HG03439 (cell line): ENCODE measurements at regions not wholly inside any gene's neighbourhood (a gene's known extent, or its start where the extent isn't known, plus 50 kb on each side); places are given as distances from the start of the nearest gene placed in this dataset.
"Not testable (repeated sequence)": the region's sequence is repeated elsewhere in the genome, so short reads cannot be mapped to it uniquely, and the experiment has no call there.

ENCODE experiments used
- ATAC-seq: cut with Tn5 transposase; IDR thresholded peaks from one replicate; pipeline ENCODE4 v1.9.1; 2021; ENCODE audit warnings: mild to moderate bottlenecking, moderate library complexity; ENCODE audit not compliant: unreplicated experiment

DNA sequence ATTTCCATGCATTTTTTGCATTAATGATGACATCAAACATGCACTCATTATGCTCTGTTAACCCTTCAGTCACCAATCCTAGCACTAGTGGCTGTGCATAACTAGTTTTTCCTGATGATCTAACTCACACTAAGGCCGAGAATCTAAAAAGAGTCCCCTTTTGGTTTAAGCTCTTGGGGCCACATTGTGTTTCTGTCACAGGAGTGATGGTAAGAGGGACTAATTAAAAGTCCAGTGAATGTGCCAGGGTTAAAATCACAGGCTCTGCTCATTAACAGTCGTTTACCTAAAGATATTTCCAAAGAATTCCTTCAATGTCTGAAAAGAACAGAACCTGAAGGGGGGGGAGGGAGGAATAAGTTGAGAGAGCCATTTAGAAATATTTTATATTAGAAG is 359.0 kb upstream of the ANKRD30A start:
- ATAC-seq = no peak

DNA sequence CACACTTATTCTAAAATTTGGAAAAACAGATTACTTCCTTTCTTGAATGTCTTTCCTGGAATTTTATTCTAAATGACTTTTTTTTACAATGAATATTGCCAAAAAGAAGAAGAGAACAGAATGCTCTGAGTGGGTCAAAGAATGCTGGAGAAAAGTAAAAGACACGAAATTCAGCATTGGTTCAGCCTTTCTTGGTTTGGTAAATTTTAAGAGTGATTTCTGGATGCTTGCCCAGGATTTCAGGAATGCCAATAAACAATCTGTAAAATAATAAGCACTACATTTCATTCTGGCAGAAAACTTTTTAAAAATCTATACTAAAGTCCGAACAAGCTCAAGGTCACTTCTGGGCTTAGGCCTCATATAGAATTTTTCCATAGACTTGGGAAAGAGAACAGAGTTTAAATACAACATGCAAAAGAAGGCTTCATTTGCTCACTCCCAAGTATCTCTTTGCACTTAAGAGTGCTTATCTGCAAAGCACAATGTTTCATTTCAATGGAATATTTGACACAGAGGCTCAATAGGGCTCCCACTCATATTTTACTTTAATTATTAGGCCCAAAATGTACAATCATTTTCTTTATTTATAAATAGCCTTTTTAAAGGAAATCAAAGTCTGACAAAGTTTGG is 359.5 kb upstream of the ANKRD30A start:
- no peak for ATAC-seq

DNA sequence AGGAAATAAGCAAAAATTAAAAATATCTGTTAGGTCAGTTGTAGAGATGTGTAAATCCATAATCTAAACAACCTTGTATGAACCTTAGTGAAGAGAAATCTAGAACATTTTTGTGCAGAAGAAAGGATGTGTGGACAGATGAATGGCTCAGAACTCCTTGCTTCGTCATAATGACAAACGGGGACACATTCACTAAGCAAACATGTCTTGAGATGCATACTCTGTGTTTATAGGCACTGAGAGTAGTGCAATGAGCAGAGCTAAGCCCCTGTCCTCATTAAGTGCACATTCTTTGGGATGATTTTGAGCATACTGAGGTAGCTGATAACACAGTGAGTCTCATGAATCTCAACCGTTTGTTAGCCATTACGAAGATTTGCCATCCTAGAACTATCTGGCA is 360.6 kb upstream of the ANKRD30A start:
- ATAC-seq = no peak

DNA sequence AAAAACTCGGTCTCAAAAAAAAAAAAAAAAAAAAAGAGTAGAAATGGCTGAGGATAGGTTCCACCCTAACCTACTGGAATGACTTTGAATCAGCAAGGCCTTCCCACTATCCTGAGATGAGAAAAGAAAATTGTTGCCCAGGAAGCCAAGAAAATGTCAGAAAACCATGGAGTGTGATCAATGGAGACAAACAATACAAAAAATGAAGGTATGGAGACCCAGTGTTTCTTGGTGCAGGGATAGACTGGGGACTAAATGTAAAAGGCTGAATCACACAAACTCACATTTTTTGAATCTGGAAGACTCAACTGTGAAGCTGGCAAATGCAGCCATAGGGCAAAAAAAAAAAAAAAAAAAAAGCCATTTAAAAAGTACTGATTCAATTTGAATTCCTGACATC is 364.3 kb upstream of the ANKRD30A start:
- ATAC-seq = no peak

DNA sequence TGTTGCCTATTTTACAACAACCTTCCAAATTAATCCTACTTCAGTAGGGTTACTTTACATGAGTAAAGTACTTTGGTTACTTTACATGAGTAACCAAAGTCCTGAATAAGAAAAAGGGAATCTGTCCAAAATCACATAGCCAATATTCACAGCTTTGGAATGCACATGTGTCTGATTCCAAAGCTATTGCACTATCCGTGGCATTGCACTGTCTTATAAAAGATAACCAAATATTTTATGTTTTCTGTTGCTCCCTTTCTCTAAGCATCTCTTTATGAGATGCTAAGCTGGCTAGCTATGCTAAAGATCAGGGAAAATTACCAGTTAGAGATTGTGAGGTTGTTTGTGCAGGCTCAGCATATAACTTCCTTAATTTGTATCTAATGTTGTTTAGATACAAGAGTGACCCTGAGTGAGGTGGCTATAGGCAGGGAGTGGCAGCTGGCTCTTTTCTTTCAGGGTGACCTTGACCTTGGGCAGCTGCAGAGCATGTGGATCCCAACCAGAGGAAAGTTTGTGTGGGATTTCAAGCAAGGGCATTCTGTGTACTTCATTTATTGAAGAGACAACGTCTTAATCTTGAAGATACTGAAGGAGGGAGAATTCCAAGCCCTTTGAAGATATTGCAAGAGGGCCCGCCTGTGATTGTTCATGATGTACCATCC is 366.1 kb upstream of the ANKRD30A start:
- ATAC-seq = no peak

DNA sequence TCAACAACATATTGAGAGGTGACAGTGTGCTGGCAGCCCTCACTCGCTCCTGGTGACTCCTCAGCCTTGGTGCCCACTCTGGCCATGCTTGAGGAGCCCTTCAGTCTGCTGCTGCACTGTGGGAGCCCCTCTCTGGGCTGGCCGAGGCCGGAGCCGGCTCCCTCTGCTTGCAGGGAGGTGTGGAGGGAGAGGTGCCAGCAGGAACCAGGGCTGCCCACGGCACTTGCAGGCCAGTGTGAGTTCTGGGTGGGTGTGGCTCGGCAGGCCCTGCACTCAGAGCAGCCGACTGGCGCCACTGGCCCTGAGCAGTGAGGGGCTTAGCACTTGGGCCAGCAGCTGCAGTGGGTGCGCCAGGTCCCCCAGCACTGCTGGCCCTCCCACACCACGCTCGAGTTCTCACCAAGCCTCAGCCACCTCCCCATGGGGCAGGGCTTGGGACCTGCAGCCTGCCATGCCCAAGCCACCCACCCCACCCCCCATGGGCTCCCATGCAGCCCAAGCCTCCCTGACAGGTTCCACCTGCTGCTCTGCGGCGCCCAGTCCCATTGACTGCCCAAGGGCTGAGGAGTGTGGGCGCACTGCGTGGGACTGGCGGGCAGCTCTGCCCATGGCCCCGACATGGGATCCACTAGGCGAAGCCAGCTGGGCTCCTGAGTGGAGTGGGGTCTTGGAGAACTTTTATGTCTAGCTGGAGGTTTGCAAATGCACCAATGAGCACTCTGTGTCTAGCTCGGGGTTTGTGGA is 377.1 kb upstream of the ANKRD30A start:
- ATAC-seq = no peak

DNA sequence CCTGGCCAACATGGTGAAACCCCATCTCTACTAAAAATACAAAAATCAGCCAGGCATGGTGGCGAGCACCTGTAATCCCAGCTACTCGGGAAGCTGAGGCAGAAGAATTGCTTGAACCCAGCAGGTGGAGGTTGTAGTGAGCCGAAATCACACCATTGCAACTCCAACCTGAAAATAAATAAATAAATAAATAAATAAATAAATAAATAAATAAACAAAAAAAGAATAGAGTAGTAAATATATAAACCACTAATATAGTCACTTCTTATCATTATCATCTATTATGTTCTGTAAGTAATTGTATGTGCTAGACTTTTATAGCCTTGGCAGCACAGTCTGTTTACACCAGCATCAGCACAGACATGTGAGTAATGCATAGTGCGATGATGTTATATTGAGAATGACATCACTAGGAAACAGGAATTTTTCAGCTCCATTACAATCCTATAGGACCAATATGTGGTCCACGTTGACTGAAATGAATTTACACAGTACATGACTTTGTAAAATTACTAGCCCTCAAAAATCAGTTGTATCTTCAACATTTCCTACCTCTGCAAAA is 385.4 kb upstream of the ANKRD30A start:
- no peak for ATAC-seq

DNA sequence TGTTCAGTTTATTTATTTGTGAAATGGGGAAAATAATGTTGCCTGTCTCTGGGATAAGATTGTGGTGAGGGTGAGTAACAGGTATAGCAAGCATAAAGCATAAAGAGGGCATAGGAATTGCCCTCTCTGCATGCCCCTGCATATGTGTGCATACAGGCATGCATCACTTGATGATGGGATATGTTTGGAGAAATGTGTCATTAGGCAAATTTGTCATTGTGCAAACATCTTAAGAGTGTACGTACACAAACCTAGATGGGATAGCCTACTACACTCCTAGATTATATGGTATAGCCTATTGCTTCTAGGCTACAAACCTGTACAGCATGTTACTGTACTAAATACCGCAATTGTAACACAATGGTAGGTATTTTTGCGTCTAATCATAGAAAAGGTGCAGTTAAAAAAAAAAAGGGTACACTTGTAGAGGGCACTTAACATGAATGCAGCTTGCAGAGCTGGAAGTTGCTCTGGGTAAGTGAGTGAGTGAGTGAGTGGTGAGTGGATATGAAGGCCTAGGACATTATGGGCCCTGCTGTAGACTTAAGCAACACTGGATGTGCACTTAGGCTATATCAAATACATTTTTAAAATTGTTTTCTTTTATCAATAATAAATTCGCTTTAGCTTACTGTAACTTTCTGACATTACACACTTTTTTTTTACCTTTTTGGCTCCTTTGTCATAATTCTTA is 386.5 kb upstream of the ANKRD30A start:
- no peak for ATAC-seq

DNA sequence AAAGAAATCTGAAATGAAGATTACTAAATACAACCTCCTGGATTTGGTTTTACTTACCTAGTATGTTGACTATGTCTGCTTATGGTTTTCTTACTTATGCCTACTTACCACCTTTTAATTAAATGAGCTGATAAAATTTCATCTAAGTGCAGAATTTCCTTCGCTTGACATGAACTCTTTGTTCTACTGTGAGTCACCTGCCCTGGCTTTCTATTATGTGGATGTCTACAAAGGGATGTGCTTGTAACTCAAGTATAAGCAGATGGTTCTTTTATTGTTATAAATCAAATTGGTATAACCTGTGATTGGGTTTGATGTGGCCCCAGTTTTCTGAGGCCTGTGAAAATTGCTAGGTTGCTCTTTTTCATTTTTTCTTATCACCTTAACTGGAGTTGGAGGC is 389.1 kb upstream of the ANKRD30A start:
- no peak for ATAC-seq

DNA sequence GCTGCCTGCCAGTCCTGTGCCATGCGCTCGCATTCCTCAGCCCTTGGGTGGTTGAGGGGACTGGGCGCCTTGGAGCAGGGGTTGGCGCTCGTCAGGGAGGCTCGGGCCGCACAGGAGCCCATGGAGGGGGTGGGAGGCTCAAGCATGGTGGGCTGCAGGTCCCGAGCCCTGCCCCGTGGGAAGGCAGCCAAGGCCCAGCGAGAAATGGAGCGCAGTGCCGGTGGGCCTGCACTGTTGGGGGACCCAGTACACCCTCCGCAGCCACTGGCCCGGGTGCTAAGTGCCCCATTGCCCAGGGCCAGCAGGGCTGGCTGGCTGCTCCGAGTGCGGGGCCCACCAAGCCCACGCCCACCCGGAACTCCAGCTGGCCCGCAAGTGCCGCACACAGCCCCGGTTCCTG is 390.8 kb upstream of the ANKRD30A start:
- ATAC-seq = not testable (repeated sequence)

DNA sequence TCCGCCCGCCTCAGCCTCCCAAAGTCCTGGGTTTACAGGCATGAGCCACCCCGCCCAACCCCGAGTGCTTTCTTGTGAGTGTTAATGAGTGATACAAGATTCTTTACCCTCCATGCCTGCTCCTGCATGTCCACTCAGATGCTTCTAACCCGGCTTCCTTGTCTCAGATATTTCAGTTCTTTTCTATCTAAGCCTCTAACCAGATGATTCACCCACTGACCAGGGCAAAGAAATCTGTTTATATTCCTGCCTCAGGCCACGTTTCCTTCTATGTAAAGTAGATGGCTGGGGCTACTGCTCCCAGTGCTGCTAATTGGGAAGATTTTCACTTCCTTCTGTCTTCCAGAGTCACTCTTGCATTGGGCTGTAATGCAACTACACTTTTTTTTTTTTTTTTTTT is 395.1 kb upstream of the ANKRD30A start:
- ATAC-seq = no peak

DNA sequence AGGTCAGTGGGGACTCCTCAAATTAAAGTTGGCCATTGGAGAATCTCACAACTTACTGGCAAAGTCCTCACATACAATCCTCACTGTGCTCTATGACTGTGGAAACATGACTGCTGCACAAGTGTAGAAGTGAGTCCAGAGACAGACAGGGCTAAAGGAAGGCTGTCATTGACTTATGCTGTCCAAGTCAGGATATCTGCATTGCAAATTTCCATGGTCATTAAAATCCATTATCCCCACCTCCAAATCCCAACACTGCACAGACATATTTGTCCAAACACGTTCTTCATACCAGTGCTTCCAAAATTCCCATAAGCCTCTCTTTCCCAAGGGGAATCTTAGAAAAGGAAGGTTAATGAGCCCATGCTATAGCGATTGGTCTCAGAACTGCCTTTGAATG is 396.8 kb upstream of the ANKRD30A start:
- ATAC-seq = no peak

DNA sequence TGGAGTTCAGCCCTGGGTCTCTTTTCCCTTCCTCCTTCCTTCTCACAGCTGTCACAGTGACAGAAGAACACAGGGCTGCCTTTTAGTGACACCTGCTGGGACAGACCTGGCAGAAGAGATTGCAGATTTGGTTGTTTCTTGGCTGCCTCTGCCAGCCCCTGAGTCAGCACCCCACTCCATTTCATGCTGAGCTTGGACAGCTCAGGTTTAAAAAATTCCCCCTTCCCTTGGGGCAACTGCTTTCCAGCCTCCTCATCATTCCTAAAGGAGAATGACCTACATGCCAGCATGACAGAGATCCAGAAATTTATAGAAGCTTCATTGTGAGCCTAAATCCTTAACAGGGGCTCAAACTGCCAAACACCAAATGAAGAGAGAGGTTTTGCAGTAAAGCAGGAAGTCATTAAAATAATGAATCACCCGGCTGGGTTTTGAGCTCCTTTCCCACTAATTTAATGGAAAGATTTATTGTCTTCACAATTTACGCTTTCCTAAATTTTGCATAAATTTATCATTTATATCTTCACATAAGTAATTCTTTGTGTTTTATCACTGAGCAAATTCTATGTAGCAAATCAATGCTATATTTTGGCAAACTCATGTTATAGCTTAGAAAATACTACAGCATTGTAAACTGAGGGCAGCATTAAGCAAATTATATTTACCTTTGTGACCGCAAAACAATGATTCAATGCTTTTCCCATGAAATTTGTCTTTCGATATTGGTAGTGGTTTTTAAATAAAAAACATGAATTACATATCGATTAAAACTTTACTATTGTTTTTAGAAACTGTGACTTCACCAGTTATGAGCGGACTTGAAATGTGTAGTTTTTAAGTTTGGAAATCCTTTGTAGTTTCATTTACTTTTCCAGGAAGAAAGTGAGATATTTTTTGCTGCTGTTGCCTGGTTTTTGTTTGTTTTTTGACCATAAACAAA is 399.5 kb upstream of the ANKRD30A start:
- no peak for ATAC-seq

DNA sequence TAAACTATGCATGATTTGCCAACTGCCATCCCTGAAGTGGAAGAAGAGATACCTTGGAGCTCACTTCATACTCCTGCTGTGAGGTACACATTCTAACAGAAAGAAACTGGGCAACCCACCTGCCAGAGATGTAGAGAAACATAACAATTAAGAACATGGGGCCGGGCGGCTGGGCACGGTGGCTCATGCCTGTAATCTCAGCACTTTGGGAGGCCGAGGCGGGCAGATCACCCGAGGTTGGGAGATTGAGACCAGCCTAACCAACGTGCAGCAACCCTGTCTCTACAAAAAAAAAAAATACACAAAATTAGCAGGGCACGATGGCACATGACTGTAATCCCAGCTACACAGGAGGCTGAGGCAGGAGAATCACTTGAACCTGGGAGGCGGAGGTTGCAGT is 402.6 kb upstream of the ANKRD30A start:
- no peak for ATAC-seq

DNA sequence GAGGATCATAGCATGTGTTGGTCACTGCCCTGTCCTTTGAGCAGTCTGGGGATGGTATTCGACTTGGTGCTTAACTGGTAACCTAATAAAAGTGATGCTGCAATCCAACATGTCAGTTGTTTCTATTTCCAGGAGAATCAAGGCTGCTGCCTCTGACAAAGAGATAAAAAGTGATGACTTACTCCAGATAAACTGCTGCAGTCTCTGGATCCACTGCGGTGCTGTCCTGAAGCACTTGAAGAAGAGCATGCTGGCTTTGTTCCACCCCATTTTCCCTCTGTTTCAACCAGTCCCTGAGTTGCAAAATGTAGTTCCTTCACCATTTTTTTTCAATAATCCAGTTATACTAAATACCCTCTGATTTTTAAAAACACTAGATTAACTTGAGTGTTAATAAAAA is 403.5 kb upstream of the ANKRD30A start:
- ATAC-seq = no peak

DNA sequence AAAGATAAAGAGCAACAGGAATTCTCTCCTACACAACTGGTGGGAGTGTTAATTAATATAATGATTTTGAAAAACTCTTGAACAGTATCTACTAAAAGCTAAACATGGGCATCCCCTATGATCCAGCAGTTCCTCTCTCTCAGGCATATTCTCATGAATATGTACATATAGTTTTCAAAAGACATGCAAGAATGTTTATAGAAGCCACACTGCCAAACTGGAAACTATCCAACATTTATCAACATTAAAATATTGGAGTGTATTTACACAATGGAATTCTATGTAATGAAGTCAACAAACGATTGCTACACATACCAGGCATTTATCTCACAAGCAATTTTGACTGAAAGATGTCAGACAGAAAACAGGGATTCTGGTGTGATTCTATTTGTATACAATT is 404.5 kb upstream of the ANKRD30A start:
- ATAC-seq = no peak

DNA sequence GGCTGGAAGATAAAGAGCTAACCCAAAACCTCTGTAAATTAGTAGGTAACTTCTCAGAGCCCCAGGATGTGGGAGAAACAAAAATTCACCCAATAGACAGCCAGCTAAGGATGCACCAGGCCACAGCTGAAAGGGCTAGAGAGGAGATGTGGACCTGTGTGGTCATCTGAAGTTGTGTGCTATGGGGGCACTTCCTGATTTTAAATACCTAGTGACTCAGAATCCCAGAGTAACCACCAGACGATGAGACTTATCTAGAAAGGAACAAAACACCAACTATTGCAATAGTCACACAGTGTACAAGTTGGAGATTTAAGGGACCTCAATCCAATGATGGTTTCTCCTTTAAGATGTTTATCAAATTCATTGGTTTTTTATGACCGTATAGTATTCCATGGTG is 408.3 kb upstream of the ANKRD30A start:
- no peak for ATAC-seq

DNA sequence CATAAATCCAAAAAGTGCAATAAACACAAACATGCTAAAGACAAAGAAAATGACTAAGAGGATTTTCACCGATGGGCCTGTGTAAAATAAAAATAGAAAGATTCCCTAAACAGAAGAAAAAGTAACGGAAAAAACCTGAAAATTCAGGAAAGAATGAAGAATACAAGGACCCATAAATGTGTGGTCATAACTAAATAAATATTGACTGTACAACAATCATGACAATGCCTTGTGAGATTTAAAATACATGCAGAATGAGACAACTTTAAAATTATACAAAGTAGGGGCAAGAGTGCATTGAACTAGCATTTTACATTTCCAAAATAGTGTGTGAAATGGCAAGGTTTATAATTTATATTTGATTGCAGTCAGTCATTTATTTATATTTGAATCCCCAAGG is 409.1 kb upstream of the ANKRD30A start:
- ATAC-seq = no peak

DNA sequence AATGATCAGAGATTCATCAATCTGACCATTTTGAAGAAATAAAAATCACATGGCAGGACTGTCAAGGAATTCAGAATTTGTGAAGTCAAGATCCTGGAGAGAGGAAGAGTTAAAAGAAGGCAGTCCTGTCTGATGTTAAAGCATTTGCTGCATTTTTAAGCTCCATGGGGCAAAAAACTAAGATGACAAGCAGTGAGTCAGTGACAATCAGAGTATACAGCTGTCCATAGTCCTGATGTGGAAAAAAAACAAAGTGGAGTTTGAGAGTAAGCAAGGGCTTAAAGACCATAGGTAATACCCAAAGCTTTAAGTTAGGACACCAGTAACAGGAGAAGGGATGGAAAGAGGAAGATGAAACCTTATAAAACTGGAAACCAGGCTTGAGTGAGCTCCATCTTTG is 412.7 kb upstream of the ANKRD30A start:
- no peak for ATAC-seq

DNA sequence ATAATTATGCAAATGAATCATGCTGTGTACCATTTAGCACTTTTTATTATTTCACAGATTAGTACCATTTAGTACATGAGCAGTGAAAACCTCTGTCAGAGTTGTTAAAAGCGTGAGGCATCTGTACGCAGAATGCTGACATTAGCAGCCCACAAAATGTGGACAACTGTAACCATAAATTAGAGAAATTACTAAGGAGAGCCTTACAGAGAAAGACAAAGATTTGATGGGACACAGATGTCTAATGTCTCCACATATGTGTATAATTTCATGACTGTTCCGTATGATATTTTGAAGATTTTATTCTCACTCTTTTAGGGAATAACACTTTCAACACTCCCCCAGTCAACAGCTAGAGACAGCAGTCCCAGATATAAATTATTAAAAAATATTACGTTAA is 414.0 kb upstream of the ANKRD30A start:
- ATAC-seq = no peak
